GM23338 (cell line): ENCODE measurements at regions not wholly inside any gene's neighbourhood (a gene's known extent, or its start where the extent isn't known, plus 50 kb on each side); places are given as distances from the start of the nearest gene placed in this dataset.

ENCODE experiments used
- ATAC-seq: fragments of 200-7000 bp; cut with Tn5 transposase; 3 replicates; pipeline ENCODE4 v1.9.1; 2020
- DNase-seq: peaks from one replicate; pipeline ENCODE4 v3.0.0-alpha.2; 2015; ENCODE audit warnings: low spot score
- H2AFZ ChIP-seq: fragments of 200-600 bp; sonication (generic); 2 replicates; pipeline ENCODE4 v1.8.0; 2016; ENCODE audit warnings: antibody characterized with exemption, mild to moderate bottlenecking, moderate library complexity
- H3F3A ChIP-seq: fragments of 200-600 bp; sonication (generic); replicated peaks from 2 replicates; pipeline ENCODE4 v1.8.0; 2017; ENCODE audit warnings: antibody characterized with exemption, mixed run types, low read depth
- H3K27ac ChIP-seq: fragments of 200-600 bp; sonication (generic); 2 replicates; pipeline ENCODE4 v1.6.1; 2016; ENCODE audit warnings: low read depth
- H3K27me3 ChIP-seq: fragments of 200-600 bp; sonication (generic); 2 replicates; pipeline ENCODE4 v1.8.0; 2016; ENCODE audit warnings: mild to moderate bottlenecking, mixed run types, moderate library complexity; ENCODE audit not compliant: insufficient read depth
- H3K36me3 ChIP-seq: fragments of 200-600 bp; sonication (generic); 2 replicates; pipeline ENCODE4 v1.8.0; 2016; ENCODE audit warnings: mild to moderate bottlenecking; ENCODE audit not compliant: insufficient read depth
- H3K4me1 ChIP-seq: fragments of 200-600 bp; sonication (generic); 2 replicates; pipeline ENCODE4 v1.8.0; 2016; ENCODE audit warnings: mild to moderate bottlenecking, moderate library complexity; ENCODE audit not compliant: insufficient read depth
- H3K4me2 ChIP-seq: fragments of 200-600 bp; sonication (generic); 2 replicates; pipeline ENCODE4 v1.7.1; 2017; ENCODE audit warnings: mixed run types
- H3K4me3 ChIP-seq: fragments of 200-600 bp; sonication (generic); 2 replicates; pipeline ENCODE4 v1.6.1; 2016; ENCODE audit warnings: mixed run types
- H3K79me2 ChIP-seq: fragments of 200-600 bp; sonication (generic); replicated peaks from 2 replicates; pipeline ENCODE4 v1.8.0; 2017; ENCODE audit warnings: mild to moderate bottlenecking; ENCODE audit not compliant: insufficient read depth
- H3K9me2 ChIP-seq: fragments of 200-600 bp; sonication (generic); 2 replicates; pipeline ENCODE4 v1.8.0; 2017; ENCODE audit not compliant: insufficient read depth
- H4K20me1 ChIP-seq: fragments of 200-600 bp; sonication (generic); replicated peaks from 2 replicates; pipeline ENCODE4 v1.8.0; 2017; ENCODE audit warnings: mild to moderate bottlenecking; ENCODE audit not compliant: insufficient read depth
- H3K27ac Mint-ChIP-seq: 2 replicates; pipeline ENCODE4 v1.8.0; 2020; ENCODE audit warnings: inconsistent platforms, mild to moderate bottlenecking, moderate library complexity, mixed read lengths
- H3K27me3 Mint-ChIP-seq: 3 replicates; pipeline ENCODE4 v1.8.0; 2022; ENCODE audit warnings: low read depth, mild to moderate bottlenecking, moderate library complexity, mixed read lengths, inconsistent platforms; ENCODE audit not compliant: insufficient read depth, poor library complexity
- H3K36me3 Mint-ChIP-seq: 3 replicates; pipeline ENCODE4 v1.8.0; 2021; ENCODE audit warnings: low read depth, mild to moderate bottlenecking, inconsistent platforms, moderate library complexity, mixed read lengths
- H3K4me1 Mint-ChIP-seq: 3 replicates; pipeline ENCODE4 v1.8.0; 2020; ENCODE audit warnings: mild to moderate bottlenecking, inconsistent platforms, mixed read lengths
- H3K4me3 Mint-ChIP-seq: 3 replicates; pipeline ENCODE4 v1.8.0; 2021; ENCODE audit warnings: moderate library complexity, mild to moderate bottlenecking, inconsistent platforms, mixed read lengths
- H3K9me3 Mint-ChIP-seq: 3 replicates; pipeline ENCODE4 v1.8.0; 2020; ENCODE audit warnings: moderate library complexity, mild to moderate bottlenecking, inconsistent platforms, mixed read lengths
- CREB1 ChIP-seq: fragments of 250-450 bp; sonication (Bioruptor Pico); IDR thresholded peaks from 2 replicates; pipeline ENCODE4 v1.5.0; 2020; ENCODE audit warnings: low read depth, mild to moderate bottlenecking, moderate library complexity
- ETS1 ChIP-seq: IDR thresholded peaks from 2 replicates; pipeline ENCODE4 v1.6.1; 2016; ENCODE audit warnings: antibody characterized with exemption
- EZH2 ChIP-seq: fragments of 200-600 bp; sonication (generic); IDR thresholded peaks from one replicate; pipeline ENCODE4 v1.8.0; 2017; ENCODE audit warnings: antibody characterized with exemption, mild to moderate bottlenecking, low read depth; ENCODE audit not compliant: unreplicated experiment
- EZH2phosphoT487 ChIP-seq: fragments of 200-600 bp; sonication (generic); IDR thresholded peaks from one replicate; pipeline ENCODE4 v1.8.1; 2018; ENCODE audit warnings: antibody characterized with exemption; ENCODE audit not compliant: unreplicated experiment
- NANOG ChIP-seq: IDR thresholded peaks from 2 replicates; pipeline ENCODE4 v1.6.1; 2016; ENCODE audit warnings: antibody characterized with exemption, borderline replicate concordance
- REST ChIP-seq: IDR thresholded peaks from one replicate; pipeline ENCODE4 v1.6.1; 2018; ENCODE audit warnings: antibody characterized with exemption; ENCODE audit not compliant: unreplicated experiment
- ZNF114 ChIP-seq: fragments of 250-450 bp; sonication (Bioruptor Pico); IDR thresholded peaks from 2 replicates; pipeline ENCODE4 v1.5.0; 2020; ENCODE audit warnings: mild to moderate bottlenecking, moderate library complexity
- TF ChIP-seq, protein P1 (sequence below): fragments of 250-450 bp; sonication (Bioruptor Pico); IDR thresholded peaks from 2 replicates; pipeline ENCODE4 v1.5.0; 2020; ENCODE audit warnings: mild to moderate bottlenecking, moderate library complexity

- peak overlapping the region; percentile 59 for H3K4me3 Mint-ChIP-seq
- Histone ChIP-seq H3K27ac (no peak overlapping the region), H3K79me2 (no peaks in the 10 kb centered on the region), H3K4me3 (peak overlapping the region; percentile 40), H3K4me2 (peak overlapping the region; percentile 71), H3K27me3 (peaks cover 34% of the 10 kb centered on the region), H3K36me3 (no peaks in the 10 kb centered on the region), H3F3A (0 out of 2 replicates have a peak, but pooled peaks cover 5% of the 10 kb centered on the region), H4K20me1 (no peaks in the 10 kb centered on the region), H3K4me1 (peaks cover 13% of the 10 kb centered on the region), H2AFZ (no peak overlapping the region), H3K9me2 (no peaks in the 10 kb centered on the region)
- TF ChIP-seq NANOG (no peak), EZH2 (peak; percentile 37)
- ATAC-seq: no peak
- H3K36me3 Mint-ChIP-seq: no peaks in the 10 kb centered on the region
- H3K27me3 Mint-ChIP-seq: peaks cover 39% of the 10 kb centered on the region
- no peaks in the 10 kb centered on the region for H3K9me3 Mint-ChIP-seq
- DNase-seq: peak; percentile 48
- peaks cover 29% of the 10 kb centered on the region for H3K4me1 Mint-ChIP-seq
- no peak overlapping the region for H3K27ac Mint-ChIP-seq
These were observed 120.1 kb upstream of the LPCAT1 start for GRCh38 chr5:1643651-1644392.

GRCh38 chr5:1642621-1643061 is 118.9 kb upstream of the LPCAT1 start:
- Histone ChIP-seq H3K27ac (no peak overlapping the region), H3K36me3 (no peaks in the 10 kb centered on the region), H3K27me3 (peaks cover 34% of the 10 kb centered on the region), H3K4me2 (no peak overlapping the region), H3K4me1 (peaks cover 13% of the 10 kb centered on the region), H2AFZ (no peak overlapping the region), H3K9me2 (no peaks in the 10 kb centered on the region), H3F3A (0 out of 2 replicates have a peak, but pooled peaks cover 5% of the 10 kb centered on the region), H4K20me1 (no peaks in the 10 kb centered on the region), H3K4me3 (no peak overlapping the region), H3K79me2 (no peaks in the 10 kb centered on the region)
- peaks cover 41% of the 10 kb centered on the region for H3K27me3 Mint-ChIP-seq
- ATAC-seq: no peak
- TF ChIP-seq EZH2phosphoT487: no peak
- TF ChIP-seq EZH2: no peak
- no peak for TF ChIP-seq ZNF114 (CRISPR knock-in tag)
- no peak for TF ChIP-seq CREB1 (CRISPR knock-in tag)
- TF ChIP-seq, protein P1, sequence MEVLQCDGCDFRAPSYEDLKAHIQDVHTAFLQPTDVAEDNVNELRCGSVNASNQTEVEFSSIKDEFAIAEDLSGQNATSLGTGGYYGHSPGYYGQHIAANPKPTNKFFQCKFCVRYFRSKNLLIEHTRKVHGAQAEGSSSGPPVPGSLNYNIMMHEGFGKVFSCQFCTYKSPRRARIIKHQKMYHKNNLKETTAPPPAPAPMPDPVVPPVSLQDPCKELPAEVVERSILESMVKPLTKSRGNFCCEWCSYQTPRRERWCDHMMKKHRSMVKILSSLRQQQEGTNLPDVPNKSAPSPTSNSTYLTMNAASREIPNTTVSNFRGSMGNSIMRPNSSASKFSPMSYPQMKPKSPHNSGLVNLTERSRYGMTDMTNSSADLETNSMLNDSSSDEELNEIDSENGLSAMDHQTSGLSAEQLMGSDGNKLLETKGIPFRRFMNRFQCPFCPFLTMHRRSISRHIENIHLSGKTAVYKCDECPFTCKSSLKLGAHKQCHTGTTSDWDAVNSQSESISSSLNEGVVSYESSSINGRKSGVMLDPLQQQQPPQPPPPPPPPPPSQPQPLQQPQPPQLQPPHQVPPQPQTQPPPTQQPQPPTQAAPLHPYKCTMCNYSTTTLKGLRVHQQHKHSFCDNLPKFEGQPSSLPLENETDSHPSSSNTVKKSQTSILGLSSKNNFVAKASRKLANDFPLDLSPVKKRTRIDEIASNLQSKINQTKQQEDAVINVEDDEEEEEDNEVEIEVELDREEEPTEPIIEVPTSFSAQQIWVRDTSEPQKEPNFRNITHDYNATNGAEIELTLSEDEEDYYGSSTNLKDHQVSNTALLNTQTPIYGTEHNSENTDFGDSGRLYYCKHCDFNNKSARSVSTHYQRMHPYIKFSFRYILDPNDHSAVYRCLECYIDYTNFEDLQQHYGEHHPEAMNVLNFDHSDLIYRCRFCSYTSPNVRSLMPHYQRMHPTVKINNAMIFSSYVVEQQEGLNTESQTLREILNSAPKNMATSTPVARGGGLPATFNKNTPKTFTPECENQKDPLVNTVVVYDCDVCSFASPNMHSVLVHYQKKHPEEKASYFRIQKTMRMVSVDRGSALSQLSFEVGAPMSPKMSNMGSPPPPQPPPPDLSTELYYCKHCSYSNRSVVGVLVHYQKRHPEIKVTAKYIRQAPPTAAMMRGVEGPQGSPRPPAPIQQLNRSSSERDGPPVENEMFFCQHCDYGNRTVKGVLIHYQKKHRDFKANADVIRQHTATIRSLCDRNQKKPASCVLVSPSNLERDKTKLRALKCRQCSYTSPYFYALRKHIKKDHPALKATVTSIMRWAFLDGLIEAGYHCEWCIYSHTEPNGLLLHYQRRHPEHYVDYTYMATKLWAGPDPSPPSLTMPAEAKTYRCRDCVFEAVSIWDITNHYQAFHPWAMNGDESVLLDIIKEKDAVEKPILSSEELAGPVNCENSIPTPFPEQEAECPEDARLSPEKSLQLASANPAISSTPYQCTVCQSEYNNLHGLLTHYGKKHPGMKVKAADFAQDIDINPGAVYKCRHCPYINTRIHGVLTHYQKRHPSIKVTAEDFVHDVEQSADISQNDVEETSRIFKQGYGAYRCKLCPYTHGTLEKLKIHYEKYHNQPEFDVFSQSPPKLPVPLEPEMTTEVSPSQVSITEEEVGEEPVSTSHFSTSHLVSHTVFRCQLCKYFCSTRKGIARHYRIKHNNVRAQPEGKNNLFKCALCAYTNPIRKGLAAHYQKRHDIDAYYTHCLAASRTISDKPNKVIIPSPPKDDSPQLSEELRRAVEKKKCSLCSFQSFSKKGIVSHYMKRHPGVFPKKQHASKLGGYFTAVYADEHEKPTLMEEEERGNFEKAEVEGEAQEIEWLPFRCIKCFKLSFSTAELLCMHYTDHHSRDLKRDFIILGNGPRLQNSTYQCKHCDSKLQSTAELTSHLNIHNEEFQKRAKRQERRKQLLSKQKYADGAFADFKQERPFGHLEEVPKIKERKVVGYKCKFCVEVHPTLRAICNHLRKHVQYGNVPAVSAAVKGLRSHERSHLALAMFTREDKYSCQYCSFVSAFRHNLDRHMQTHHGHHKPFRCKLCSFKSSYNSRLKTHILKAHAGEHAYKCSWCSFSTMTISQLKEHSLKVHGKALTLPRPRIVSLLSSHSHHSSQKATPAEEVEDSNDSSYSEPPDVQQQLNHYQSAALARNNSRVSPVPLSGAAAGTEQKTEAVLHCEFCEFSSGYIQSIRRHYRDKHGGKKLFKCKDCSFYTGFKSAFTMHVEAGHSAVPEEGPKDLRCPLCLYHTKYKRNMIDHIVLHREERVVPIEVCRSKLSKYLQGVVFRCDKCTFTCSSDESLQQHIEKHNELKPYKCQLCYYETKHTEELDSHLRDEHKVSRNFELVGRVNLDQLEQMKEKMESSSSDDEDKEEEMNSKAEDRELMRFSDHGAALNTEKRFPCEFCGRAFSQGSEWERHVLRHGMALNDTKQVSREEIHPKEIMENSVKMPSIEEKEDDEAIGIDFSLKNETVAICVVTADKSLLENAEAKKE (CRISPR knock-in tag): no peak
- no peak for TF ChIP-seq NANOG
- no peak for TF ChIP-seq ETS1
- no peak for TF ChIP-seq REST
- H3K4me1 Mint-ChIP-seq: peaks cover 29% of the 10 kb centered on the region
- no peak for DNase-seq
- H3K4me3 Mint-ChIP-seq: no peak overlapping the region
- H3K36me3 Mint-ChIP-seq: no peaks in the 10 kb centered on the region
- H3K27ac Mint-ChIP-seq: no peak overlapping the region
- no peaks in the 10 kb centered on the region for H3K9me3 Mint-ChIP-seq
